PC-3 (cell line): ENCODE measurements at regions not wholly inside any gene's neighbourhood (a gene's known extent, or its start where the extent isn't known, plus 50 kb on each side); places are given as distances from the start of the nearest gene placed in this dataset.

Experiments
- EZH2 ChIP-seq: fragments of 300-600 bp; sonication (generic); IDR thresholded peaks from one replicate; pipeline ENCODE4 v1.6.1; 2017; ENCODE audit warnings: antibody characterized with exemption, mild to moderate bottlenecking, low read length; ENCODE audit not compliant: unreplicated experiment
- EZH2phosphoT487 ChIP-seq: fragments of 300-600 bp; sonication (generic); IDR thresholded peaks from 2 replicates; pipeline ENCODE4 v1.6.1; 2018; ENCODE audit warnings: mild to moderate bottlenecking, antibody characterized with exemption, low read length, borderline replicate concordance
- TF ChIP-seq, protein P1 (sequence below): fragments of 300-600 bp; sonication (generic); conservative IDR thresholded peaks from 2 replicates; pipeline ENCODE4 v1.5.1; 2017; ENCODE audit warnings: antibody characterized with exemption, low read depth, mild to moderate bottlenecking, low read length

DNA sequence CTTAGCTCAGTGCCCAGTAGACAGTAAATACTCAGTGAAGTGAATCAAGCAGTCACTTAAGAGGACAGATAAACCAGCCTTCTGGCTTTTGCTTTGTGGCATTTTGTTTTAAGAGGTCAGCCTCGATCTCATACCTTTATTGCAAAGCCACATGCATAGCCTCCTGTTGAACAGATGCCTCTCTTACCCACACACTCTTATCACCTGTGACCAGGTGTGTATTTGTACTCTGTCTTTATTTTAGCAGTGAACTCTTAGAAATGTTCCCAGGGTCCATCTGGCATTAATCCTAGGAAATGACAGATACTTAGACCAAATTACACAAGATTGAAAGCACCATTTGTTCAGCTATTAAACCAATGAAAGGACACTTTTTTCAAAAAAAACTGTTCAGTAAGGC is 1426.5 kb downstream of the CDH11 start:
- TF ChIP-seq EZH2phosphoT487 (no peak), EZH2 (no peak)
- TF ChIP-seq, protein P1, sequence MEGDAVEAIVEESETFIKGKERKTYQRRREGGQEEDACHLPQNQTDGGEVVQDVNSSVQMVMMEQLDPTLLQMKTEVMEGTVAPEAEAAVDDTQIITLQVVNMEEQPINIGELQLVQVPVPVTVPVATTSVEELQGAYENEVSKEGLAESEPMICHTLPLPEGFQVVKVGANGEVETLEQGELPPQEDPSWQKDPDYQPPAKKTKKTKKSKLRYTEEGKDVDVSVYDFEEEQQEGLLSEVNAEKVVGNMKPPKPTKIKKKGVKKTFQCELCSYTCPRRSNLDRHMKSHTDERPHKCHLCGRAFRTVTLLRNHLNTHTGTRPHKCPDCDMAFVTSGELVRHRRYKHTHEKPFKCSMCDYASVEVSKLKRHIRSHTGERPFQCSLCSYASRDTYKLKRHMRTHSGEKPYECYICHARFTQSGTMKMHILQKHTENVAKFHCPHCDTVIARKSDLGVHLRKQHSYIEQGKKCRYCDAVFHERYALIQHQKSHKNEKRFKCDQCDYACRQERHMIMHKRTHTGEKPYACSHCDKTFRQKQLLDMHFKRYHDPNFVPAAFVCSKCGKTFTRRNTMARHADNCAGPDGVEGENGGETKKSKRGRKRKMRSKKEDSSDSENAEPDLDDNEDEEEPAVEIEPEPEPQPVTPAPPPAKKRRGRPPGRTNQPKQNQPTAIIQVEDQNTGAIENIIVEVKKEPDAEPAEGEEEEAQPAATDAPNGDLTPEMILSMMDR, result no peak
